NCI-H524 treated with DMSO at 0.1 percent for 48 hours (cell line): ENCODE measurements at regions not wholly inside any gene's neighbourhood (a gene's known extent, or its start where the extent isn't known, plus 50 kb on each side); places are given as distances from the start of the nearest gene placed in this dataset.

Experiments
- DNase-seq: peaks from one replicate; lab custom pipeline; 2025; lab: John Stamatoyannopoulos, UW

DNA sequence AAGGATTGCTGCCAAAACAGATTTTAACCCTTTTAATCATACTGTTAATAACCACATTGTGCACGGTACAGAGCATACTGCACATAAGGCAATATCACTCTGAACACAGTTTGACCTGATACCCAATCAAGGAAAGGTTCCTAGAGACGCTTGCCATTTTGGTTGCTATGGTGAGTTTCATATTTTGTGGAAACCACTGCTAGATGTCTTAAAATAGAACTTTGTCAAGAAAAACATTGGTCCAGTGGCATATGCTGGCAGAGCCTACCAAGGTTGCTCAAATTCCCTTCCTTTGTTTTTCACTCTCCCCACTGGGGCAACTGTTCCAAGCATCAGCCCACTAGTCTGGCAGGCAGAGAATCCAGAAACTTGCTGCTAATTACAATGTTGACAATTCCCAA lies 114.8 kb upstream of the DPYD start:
- DNase-seq = no peak

- no peak for DNase-seq
These were observed 113.7 kb upstream of the DPYD start for GRCh38 chr1:98034505-98034904.

GRCh38 chr1:98032958-98033357 lies 112.1 kb upstream of the DPYD start:
- no peak for DNase-seq

DNA sequence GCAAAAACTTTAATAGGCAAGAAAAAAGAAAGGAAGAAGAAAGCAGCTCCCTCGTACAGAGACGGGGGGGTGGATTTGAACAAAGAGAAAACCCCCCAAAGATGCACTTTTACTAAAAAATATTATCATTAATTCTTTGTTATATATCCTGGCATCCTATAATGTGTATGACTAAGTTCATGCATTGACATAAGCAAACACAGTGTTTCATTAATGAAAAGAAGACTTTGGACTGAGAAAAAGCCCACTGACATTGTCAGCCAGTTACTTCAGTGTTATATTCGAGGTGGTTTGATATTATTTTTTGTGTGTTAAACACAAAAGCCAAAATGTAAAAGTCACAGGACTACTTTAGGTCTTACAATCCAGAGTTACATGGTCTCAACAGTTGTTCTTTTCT lies 110.1 kb upstream of the DPYD start:
- no peak for DNase-seq

- DNase-seq = no peak
These were observed 109.6 kb upstream of the DPYD start for GRCh38 chr1:98030483-98030882.

DNA sequence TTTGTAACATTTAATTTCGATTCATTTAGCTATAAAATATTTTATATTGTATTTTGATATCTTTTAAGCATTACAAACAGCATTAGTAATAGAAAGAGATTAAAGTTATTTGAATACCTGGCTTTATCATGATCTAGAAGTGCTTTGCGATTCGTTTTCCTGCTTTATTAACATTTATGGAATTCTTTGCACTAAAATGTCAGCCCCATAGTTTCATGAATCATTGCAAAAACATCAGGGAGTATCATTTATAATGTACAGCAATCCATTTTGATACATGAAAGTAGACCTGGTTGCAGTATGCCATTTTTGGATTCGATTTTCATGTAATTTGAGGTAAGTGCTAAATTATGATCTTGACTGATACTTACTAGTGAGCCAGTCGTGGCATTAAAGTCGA lies 108.0 kb upstream of the DPYD start:
- DNase-seq = no peak

- DNase-seq = no peak
These were observed 106.4 kb upstream of the DPYD start for GRCh38 chr1:98027103-98027705.

- no peak for DNase-seq
These were observed 105.0 kb upstream of the DPYD start for GRCh38 chr1:98025858-98026257.

DNA sequence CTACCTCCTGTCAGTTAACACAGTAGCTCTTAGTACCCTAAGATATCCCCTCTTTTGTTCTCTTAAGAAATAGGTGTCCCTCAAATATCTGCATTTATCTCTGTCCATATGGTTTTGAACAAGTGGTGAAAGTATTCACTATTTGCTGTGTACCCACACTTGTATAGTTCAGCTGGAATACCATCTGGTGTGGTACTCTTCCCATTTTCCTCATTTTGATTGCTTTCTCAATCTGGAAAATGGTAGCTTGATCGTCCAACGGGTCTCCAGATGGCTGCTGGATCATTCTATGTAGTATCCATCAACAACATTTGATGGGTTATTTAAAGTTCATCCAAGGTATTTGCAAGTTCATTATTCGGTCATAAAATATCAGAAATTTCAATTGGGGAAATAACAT lies 100.3 kb upstream of the DPYD start:
- DNase-seq = peak; percentile 81

GRCh38 chr1:98019747-98020146 lies 98.9 kb upstream of the DPYD start:
- DNase-seq = no peak

- no peak for DNase-seq
These were observed 97.2 kb upstream of the DPYD start for GRCh38 chr1:98018074-98018473.

DNA sequence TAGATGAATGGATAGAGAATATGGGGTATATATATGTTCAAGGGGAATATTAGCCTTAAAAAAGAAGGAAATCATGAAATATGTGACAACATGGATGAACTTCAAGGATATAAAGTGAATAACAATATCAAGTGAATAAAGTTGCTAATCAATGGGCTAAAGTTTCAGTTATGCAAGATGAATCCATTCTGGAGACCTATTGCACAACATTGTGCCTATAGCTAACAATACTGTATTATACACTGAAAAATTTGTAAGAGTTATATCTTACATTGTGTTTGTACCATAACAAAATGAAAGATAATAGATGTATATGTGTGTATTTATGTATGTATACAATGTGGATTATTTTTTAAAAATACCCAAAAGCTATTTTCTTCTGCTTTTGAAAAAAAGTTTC lies 96.3 kb upstream of the DPYD start:
- no peak for DNase-seq

DNA sequence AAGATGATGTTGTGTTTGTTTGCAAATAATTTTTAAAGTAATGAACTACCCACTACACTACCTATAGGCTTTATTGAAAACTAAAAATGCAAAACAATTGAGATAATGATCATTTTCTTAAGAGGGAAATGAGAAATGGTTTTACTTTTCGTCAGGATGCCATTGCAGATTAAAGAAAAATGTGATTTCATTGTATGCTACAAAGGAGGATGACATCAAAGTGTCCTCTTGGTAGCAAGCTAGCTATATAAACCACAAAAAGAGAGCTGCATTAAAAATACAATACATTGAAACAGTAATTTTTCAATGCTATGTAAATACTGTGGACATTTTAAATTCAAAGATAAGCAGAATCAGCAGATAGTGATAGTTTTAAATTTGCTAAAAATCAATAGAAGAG lies 87.5 kb upstream of the DPYD start:
- no peak for DNase-seq

GRCh38 chr1:98005326-98006010 lies 84.6 kb upstream of the DPYD start:
- no peak for DNase-seq

DNA sequence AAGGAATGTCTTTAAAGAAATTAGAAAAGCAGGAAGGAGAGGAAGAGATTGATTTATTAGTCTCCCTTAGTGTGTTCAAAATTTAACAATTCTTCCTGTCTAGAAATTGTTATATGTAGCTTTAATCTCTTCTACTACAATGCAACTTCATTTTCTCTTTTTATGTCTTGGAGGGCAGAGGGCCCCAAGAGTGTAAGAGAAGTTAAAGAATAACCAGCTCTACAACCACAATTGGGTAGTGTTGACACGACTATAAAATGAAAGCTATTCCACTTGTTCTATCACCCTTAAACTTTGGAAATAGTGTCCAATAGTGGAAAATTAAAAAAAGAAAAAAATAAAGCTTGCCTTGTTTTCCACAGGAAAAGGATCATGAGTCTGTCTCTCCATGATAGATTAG lies 82.6 kb upstream of the DPYD start:
- DNase-seq = no peak

DNA sequence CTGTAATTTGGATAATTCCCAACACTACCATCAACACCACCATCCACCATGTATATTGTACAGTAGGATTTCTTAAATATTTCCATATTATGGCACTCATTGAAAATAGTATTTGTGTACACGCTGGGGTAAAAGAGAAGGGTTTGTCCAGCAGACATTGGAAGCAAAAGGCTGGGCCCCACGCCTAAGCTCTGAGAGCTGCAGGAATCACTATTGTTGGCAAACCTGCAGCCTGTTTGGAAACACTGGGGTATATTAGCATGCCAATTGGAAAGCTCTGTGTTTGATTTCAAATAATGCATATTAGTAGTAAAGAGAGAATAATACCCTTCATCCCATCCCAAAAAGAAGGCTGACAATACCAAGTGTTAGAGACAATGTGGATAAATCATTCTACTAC lies 81.5 kb upstream of the DPYD start:
- DNase-seq = no peak

GRCh38 chr1:98001764-98002163 lies 80.9 kb upstream of the DPYD start:
- DNase-seq = no peak

GRCh38 chr1:97999320-97999719 lies 78.5 kb upstream of the DPYD start:
- no peak for DNase-seq

DNA sequence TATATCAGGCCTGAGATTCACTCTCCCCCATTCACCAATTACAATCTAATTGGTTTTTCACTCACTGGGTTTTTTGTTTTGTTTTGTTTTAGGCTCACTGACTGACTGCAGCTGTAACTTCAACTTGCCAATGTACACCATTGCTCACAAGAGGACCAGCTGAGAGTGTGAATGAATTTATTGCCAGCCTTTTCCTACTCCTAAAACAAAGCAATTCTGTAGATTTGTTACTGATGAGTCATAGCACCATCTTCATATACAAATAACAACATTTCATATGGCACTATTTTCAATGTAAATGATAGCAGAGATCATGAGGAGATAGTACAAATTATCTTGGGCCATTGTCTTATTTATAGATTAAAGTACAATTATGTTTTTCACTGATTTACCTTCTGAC lies 76.0 kb upstream of the DPYD start:
- DNase-seq = no peak

- DNase-seq = no peak
These were observed 68.4 kb upstream of the DPYD start for GRCh38 chr1:97989094-97989680.

GRCh38 chr1:97986041-97987005 lies 65.5 kb upstream of the DPYD start:
- DNase-seq = no peak

GRCh38 chr1:97983126-97983525 lies 62.3 kb upstream of the DPYD start:
- DNase-seq = no peak

GRCh38 chr1:97980530-97980929 lies 59.7 kb upstream of the DPYD start:
- no peak for DNase-seq
